Urothelium cell line (cell line): ENCODE measurements at regions not wholly inside any gene's neighbourhood (a gene's known extent, or its start where the extent isn't known, plus 50 kb on each side); places are given as distances from the start of the nearest gene placed in this dataset.
"Not testable (repeated sequence)": the region's sequence is repeated elsewhere in the genome, so short reads cannot be mapped to it uniquely, and the experiment has no call there.

Experiments
- DNase-seq: peaks from one replicate; pipeline ENCODE4 v3.0.0; 2011; ENCODE audit warnings: low spot score, mixed read lengths
- FAIRE-seq: peaks from 2 replicates; lab custom pipeline; 2011; peaks lifted over from hg19 to GRCh38; lab: Jason Lieb, UNC

GRCh38 chr20:5696011-5696559 is 54.1 kb upstream of the SHLD1 start:
- no peak for FAIRE-seq
- no peak for DNase-seq

GRCh38 chr20:5691918-5692618 is 58.1 kb upstream of the SHLD1 start:
- DNase-seq (no peak), FAIRE-seq (no peak)

GRCh38 chr20:5689463-5689862 is 60.7 kb upstream of the SHLD1 start:
- DNase-seq = no peak
- FAIRE-seq = no peak

GRCh38 chr20:5688431-5688972 is 61.7 kb upstream of the SHLD1 start:
- FAIRE-seq = no peak
- DNase-seq = no peak

GRCh38 chr20:5687884-5688283 is 62.3 kb upstream of the SHLD1 start:
- DNase-seq (no peak), FAIRE-seq (no peak)

- peak; percentile 27 for FAIRE-seq
- DNase-seq = no peak
These were observed 63.7 kb upstream of the SHLD1 start for GRCh38 chr20:5686384-5687105.

DNA sequence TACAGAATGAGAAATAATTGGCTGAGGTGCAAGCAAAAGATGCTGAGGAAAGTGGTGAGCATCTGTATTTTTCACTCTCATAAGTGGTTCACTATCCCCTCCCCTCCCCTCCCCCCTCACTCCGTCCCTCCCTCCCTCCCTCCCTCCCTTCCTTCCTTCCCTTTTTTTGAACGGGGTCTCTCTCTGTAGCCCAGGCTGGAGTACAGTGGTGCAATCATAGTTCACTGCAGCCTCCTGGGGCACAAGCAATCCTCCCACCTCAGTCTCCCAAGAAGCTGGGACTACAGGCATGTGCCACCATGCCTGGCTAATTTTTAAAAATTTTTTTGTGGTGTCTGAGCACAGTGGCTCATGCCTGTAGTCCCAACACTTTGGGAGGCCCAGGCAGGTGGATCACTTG is 67.6 kb upstream of the SHLD1 start:
- DNase-seq, FAIRE-seq: not testable (repeated sequence)

GRCh38 chr20:5680192-5680591 is 69.4 kb upstream of the GPCPD1 start:
- FAIRE-seq (no peak), DNase-seq (no peak)

DNA sequence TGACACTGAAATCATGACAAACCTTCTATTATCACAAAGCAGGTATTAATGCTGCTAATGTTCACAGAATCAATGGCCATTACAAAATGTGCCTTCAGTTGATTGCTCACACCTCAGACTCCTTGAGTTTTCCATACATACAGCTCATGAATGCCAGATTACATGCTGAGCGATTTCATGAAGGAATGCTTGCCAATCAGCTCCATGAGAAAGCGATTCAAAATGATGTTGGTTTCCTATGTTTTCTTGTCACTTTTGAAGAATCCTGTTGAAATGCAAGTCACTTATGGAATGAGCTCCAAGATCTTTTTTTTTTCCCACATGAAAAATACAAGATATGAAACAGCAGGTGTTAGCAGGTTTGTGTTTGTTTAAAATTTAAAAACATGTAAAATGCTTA is 68.0 kb upstream of the GPCPD1 start:
- DNase-seq (no peak), FAIRE-seq (no peak)

DNA sequence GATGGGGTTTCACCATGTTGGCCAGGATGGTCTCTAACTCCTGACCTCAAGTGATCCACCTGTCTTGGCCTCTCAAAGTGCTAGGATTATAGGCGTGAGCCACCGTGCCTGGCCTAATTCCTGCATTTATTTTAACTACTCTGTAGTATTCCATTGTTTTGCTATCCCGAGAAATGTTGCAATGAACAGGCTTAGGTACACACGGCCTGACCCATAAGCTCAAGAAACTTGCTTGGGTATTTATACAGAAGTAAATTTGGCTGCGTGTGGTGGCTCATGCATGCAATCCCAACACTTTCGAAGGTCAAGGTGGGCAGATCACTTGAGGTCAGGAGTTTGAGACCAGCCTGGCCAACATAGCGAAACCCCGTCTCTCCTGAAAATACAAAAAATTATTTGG is 67.1 kb upstream of the GPCPD1 start:
- not testable (repeated sequence) for DNase-seq, FAIRE-seq

DNA sequence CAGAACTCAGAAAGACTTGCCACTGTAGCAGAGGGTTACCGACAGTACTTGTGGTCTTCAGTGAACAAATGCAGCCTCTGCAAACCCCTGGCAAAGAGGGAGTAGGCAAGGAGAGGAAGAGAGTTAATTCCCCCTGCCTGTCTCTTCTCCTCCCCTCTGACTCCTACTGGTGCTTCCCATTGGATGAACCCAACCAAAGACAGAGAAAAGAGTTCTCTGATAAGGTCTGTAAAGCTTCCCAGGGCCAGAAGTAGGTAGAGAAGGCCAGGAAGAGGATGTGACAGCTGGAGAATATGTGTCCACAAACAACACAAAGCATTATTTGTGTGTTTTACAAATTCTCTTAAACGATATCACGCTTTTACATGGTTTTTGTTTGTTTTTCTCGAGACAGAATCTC is 66.6 kb upstream of the GPCPD1 start:
- no peak for FAIRE-seq
- DNase-seq = no peak

- DNase-seq (no peak), FAIRE-seq (no peak)
These were observed 64.6 kb upstream of the GPCPD1 start for GRCh38 chr20:5675103-5676091.

DNA sequence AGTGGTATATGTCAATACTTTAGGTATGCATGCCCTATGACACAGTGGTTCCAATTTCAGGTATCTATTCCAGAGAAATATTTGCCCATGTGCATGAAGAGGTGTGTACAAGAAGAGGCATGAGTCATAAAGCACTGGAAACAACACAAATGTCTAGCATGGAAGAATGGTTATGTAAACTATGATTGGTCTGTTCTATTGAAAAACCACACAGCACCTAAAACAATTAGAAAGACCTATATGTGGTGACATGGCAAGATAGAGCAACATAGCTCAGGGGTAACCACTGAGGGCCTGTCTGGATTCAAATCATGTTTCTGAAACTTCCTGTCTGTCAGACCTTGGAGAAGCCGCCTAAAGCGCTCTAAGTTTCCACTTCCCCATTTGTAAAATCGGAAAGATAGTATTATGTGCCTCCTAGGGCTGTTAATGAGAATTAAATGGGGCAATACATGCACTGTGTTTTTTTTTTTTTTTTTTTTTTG is 63.4 kb upstream of the GPCPD1 start:
- FAIRE-seq = no peak
- DNase-seq = peak; percentile 30

GRCh38 chr20:5670874-5671273 is 60.1 kb upstream of the GPCPD1 start:
- DNase-seq (no peak), FAIRE-seq (no peak)

DNA sequence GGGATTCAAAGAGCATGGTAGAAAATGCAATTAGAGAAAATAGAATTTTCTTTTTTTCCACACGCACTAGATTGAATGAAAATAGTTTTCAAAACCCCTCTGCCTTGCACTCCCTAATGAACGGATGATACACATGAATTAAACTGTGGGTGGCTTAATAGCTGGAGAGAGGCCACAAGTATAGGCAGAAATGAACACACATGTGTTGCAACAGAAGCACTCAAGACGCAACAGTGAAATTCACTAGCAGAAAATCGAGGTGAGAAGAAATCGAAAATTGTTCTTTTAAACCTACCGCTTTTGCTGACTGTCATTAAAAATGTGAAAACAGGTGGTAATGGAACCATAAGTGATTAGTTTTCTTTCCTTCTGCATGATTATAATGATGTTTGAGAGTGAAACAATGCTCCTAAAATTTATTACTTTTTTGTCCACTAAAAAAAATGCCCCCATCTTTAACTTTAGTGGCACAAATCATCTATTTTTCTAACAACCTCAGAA is 59.3 kb upstream of the GPCPD1 start:
- FAIRE-seq (no peak), DNase-seq (no peak)

DNA sequence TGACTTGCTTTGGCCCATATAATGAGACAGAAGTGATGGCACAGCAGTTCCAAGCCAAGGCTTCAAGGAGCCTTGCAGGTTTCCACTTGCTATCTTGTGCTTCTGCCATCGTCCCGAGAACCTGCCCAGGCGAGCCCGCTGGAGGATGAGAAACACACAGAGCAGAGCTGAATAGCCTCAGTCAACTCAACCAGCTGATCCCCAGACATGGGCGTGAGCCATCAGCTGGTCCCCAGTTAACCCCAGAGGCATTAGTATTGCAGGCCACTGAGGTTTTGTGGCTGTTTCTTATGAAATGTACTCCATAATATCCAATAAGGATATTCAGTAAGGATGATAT is 57.7 kb upstream of the GPCPD1 start:
- FAIRE-seq = no peak
- DNase-seq = no peak

- FAIRE-seq = no peak
- no peak for DNase-seq
These were observed 57.1 kb upstream of the GPCPD1 start for GRCh38 chr20:5667705-5668528.

DNA sequence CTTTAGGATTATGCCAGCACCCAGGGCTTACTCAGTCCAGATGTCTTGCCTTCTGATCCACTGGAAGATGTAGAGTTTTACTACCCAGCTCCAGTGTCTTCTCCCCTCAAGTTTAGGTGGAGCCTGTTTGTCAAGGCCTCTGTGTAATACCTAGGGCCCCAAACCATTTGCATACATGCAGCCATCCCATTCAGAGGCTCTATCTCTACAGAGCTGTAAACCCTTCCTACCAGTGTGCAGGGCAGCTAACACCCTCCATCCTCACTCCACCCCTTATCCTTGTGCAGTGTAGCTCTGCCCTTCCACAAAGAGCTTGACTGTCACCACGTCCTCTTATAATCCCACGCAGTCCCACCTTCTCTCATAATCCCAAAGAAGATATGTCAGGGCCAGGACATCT is 54.6 kb upstream of the GPCPD1 start:
- no peak for DNase-seq
- FAIRE-seq = no peak

- DNase-seq = no peak
- no peak for FAIRE-seq
These were observed 52.6 kb upstream of the GPCPD1 start for GRCh38 chr20:5663396-5663795.

DNA sequence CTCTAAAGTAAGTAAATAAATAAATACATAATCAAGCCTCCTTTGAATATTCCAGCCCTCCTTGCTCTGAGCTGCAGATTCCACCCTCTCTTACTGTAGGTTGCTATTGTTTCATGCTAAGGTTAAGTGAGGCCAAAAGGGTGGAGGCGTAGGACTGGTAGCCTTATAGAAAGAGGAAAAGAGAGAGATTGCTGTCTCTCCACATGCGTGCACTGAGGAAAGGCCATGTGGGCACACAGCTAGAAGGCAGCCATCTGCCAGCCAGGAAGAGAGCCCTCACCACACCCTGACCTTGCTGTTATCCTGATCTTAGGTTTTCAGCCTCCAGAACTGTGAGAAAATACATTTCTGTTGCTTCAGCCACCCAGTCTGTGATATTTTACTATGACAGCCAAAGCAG is 52.0 kb upstream of the GPCPD1 start:
- DNase-seq (no peak), FAIRE-seq (no peak)
